Activated effector memory CD4-positive, alpha-beta T cell treated with anti-CD3 and anti-CD28 coated beads, Interleukin-2, amount 50 U/mL, for 16 hours (primary cell): ENCODE measurements at regions not wholly inside any gene's neighbourhood (a gene's known extent, or its start where the extent isn't known, plus 50 kb on each side); places are given as distances from the start of the nearest gene placed in this dataset.

Experiments
- DNase-seq: peaks from one replicate; pipeline ENCODE4 v3.0.0-alpha.2; 2020

GRCh38 chr2:181114021-181114420, 133.6 kb downstream of the UBE2E3 start:
- DNase-seq = no peak

GRCh38 chr2:181116261-181116660, 135.9 kb downstream of the UBE2E3 start:
- DNase-seq = no peak

GRCh38 chr2:181117206-181117925, 137.0 kb downstream of the UBE2E3 start:
- no peak for DNase-seq

GRCh38 chr2:181120625-181121024, 140.2 kb downstream of the UBE2E3 start:
- DNase-seq = no peak

- DNase-seq = no peak
Observed at GRCh38 chr2:181121996-181122395, 141.6 kb downstream of the UBE2E3 start.

GRCh38 chr2:181122601-181123000, 142.2 kb downstream of the UBE2E3 start:
- DNase-seq = no peak

GRCh38 chr2:181123798-181124231, 143.4 kb downstream of the UBE2E3 start:
- DNase-seq = peak; percentile 66

GRCh38 chr2:181124497-181124896, 144.1 kb downstream of the UBE2E3 start:
- DNase-seq = no peak

- no peak for DNase-seq
Observed at GRCh38 chr2:181125359-181125758, 145.0 kb downstream of the UBE2E3 start.

GRCh38 chr2:181126311-181126868, 146.0 kb downstream of the UBE2E3 start:
- DNase-seq = no peak

GRCh38 chr2:181128199-181128598, 147.8 kb downstream of the UBE2E3 start:
- no peak for DNase-seq

- DNase-seq = no peak
Observed at GRCh38 chr2:181129364-181130056, 149.1 kb downstream of the UBE2E3 start.

- no peak for DNase-seq
Observed at GRCh38 chr2:181130686-181131085, 150.3 kb downstream of the UBE2E3 start.

GRCh38 chr2:181131584-181131983, 151.2 kb downstream of the UBE2E3 start:
- DNase-seq = no peak

GRCh38 chr2:181138816-181139215, 158.4 kb downstream of the UBE2E3 start:
- DNase-seq = no peak

GRCh38 chr2:181139831-181140230, 159.4 kb downstream of the UBE2E3 start:
- no peak for DNase-seq

GRCh38 chr2:181140414-181140813, 160.0 kb downstream of the UBE2E3 start:
- DNase-seq = no peak

GRCh38 chr2:181140928-181141327, 160.5 kb downstream of the UBE2E3 start:
- DNase-seq = no peak

GRCh38 chr2:181141676-181142075, 161.3 kb downstream of the UBE2E3 start:
- DNase-seq = no peak

GRCh38 chr2:181142514-181142913, 162.1 kb downstream of the UBE2E3 start:
- no peak for DNase-seq

GRCh38 chr2:181143790-181144300, 163.4 kb downstream of the UBE2E3 start:
- DNase-seq = no peak

GRCh38 chr2:181145645-181146044, 165.2 kb downstream of the UBE2E3 start:
- no peak for DNase-seq

- no peak for DNase-seq
Observed at GRCh38 chr2:181146171-181146570, 165.8 kb downstream of the UBE2E3 start.

- DNase-seq = no peak
Observed at GRCh38 chr2:181149056-181149455, 168.7 kb downstream of the UBE2E3 start.
